GM12878 (cell line): ENCODE measurements at regions not wholly inside any gene's neighbourhood (a gene's known extent, or its start where the extent isn't known, plus 50 kb on each side); places are given as distances from the start of the nearest gene placed in this dataset.

Experiments
- ATAC-seq: fragments of 200-7000 bp; cut with Tn5 transposase; 3 replicates; pipeline ENCODE4 v1.9.1; 2020; ENCODE audit warnings: mild to moderate bottlenecking, moderate library complexity
- BruUV-seq: library from RNA; stranded (reverse); fragments of 400-500 nt; replicated peaks from 2 replicates; lab custom pipeline; 2021; lab: Mats Ljungman, UMichigan
- CTCF ChIA-PET: fragments of 300-600 bp; sonication (Branson Sonifier 250); formaldehyde crosslinking; extraction: SDS; loops from one replicate; lab custom pipeline; 2021; ENCODE audit warnings: inconsistent platforms; lab: Yijun Ruan, JAX
- POLR2A ChIA-PET: fragments of 350-600 bp; formaldehyde crosslinking; extraction: SDS; loops from one replicate; lab custom pipeline; 2021; ENCODE audit warnings: inconsistent platforms; lab: Charles Lee
- RAD21 ChIA-PET: fragments of 300-600 bp; sonication (Branson Sonifier 250); formaldehyde crosslinking; loops from one replicate; lab custom pipeline; 2023; ENCODE audit warnings: antibody characterized with exemption; ENCODE audit not compliant: unreplicated experiment; lab: Charles Lee
- SMC1A ChIA-PET: fragments of 300-600 bp; sonication (Branson Sonifier 250); formaldehyde crosslinking; loops from one replicate; lab custom pipeline; 2023; ENCODE audit not compliant: unreplicated experiment, uncharacterized antibody; lab: Charles Lee
- DNase-seq: peaks from one replicate; pipeline ENCODE4 v3.0.0-alpha.2; 2011; ENCODE audit warnings: low read depth, low spot score
- FAIRE-seq: peaks from 3 replicates; lab custom pipeline; 2011; peaks lifted over from hg19 to GRCh38; lab: Jason Lieb, UNC
- H2AFZ ChIP-seq: 2 replicates; pipeline ENCODE4 v1.6.0; 2011; ENCODE audit warnings: low read depth, low read length, control low read depth; ENCODE audit not compliant: control insufficient read depth
- H3K27ac ChIP-seq: 2 replicates; pipeline ENCODE4 v1.5.1; 2011; ENCODE audit warnings: control low read depth; ENCODE audit not compliant: control insufficient read depth, insufficient read depth
- H3K27me3 ChIP-seq, 2 experiments: replicated peaks in 1 of 2; 2 replicates each; pipeline versions ENCODE4 v1.6.0 to v1.6.1; 2011; ENCODE audit warnings: low read length in 1 of 2; ENCODE audit not compliant: control insufficient read depth in 2 of 2, insufficient read depth in 2 of 2
- H3K36me3 ChIP-seq, 2 experiments: 2 replicates each; pipeline ENCODE4 v1.5.1; 2011; ENCODE audit warnings: low read length in 1 of 2; ENCODE audit not compliant: control insufficient read depth in 2 of 2, insufficient read depth in 2 of 2
- H3K4me1 ChIP-seq: 2 replicates; pipeline ENCODE4 v1.6.1; 2011; ENCODE audit warnings: mild to moderate bottlenecking, low read length, moderate library complexity, mixed read lengths; ENCODE audit not compliant: control insufficient read depth, insufficient read depth
- H3K4me2 ChIP-seq: 2 replicates; pipeline ENCODE4 v1.6.0; 2011; ENCODE audit warnings: control low read depth; ENCODE audit not compliant: control insufficient read depth, insufficient read depth
- H3K4me3 ChIP-seq: fragments of 200-600 bp; sonication (generic); 2 replicates; pipeline ENCODE4 v1.5.1; 2016
- H3K79me2 ChIP-seq: 2 replicates; pipeline ENCODE4 v1.6.0; 2011; ENCODE audit warnings: low read length; ENCODE audit not compliant: control insufficient read depth, insufficient read depth
- H3K9ac ChIP-seq: 2 replicates; pipeline ENCODE4 v1.8.0; 2011; ENCODE audit warnings: low read length, control low read depth, mixed read lengths; ENCODE audit not compliant: control insufficient read depth, insufficient read depth
- H3K9me3 ChIP-seq: replicated peaks from 3 replicates; pipeline ENCODE4 v1.5.1; 2011; ENCODE audit warnings: mild to moderate bottlenecking, low read length; ENCODE audit not compliant: control insufficient read depth, insufficient read depth
- H4K20me1 ChIP-seq: 2 replicates; pipeline ENCODE4 v1.6.0; 2011; ENCODE audit not compliant: control insufficient read depth, insufficient read depth
- CHD1 ChIP-seq: IDR thresholded peaks from 2 replicates; pipeline ENCODE4 v1.6.1; 2012; ENCODE audit warnings: low read depth, low read length, improper control_type of control experiment
- CREB1 ChIP-seq: IDR thresholded peaks from 2 replicates; pipeline ENCODE4 v1.6.1; 2012; ENCODE audit warnings: low read depth, mild to moderate bottlenecking, inconsistent platforms
- HDAC6 ChIP-seq: fragments of 200-600 bp; sonication (generic); IDR thresholded peaks from one replicate; pipeline ENCODE4 v1.8.0; 2017; ENCODE audit warnings: antibody characterized with exemption; ENCODE audit not compliant: unreplicated experiment
- KAT2A ChIP-seq: conservative IDR thresholded peaks from 2 replicates; pipeline ENCODE4 v1.6.1; 2011; ENCODE audit warnings: low read depth, low read length; ENCODE audit not compliant: control insufficient read depth
- RAD21 ChIP-seq: IDR thresholded peaks from 2 replicates; pipeline ENCODE4 v1.6.1; 2011; ENCODE audit warnings: mild to moderate bottlenecking, low read depth, low read length, moderate library complexity; ENCODE audit not compliant: insufficient read depth
- RCOR1 ChIP-seq: conservative IDR thresholded peaks from 2 replicates; pipeline ENCODE4 v1.6.1; 2012; ENCODE audit warnings: low read depth, low read length, improper control_type of control experiment
- SIX5 ChIP-seq: IDR thresholded peaks from 2 replicates; pipeline ENCODE4 v1.6.1; 2011; ENCODE audit warnings: mild to moderate bottlenecking, low read depth, low read length, moderate library complexity; ENCODE audit not compliant: severe bottlenecking
- SUZ12 ChIP-seq: fragments of 200-600 bp; sonication (generic); IDR thresholded peaks from one replicate; pipeline ENCODE4 v1.6.1; 2018; ENCODE audit warnings: antibody characterized with exemption, mild to moderate bottlenecking; ENCODE audit not compliant: unreplicated experiment
- YY1 ChIP-seq: IDR thresholded peaks from 2 replicates; pipeline ENCODE4 v1.6.1; 2011; ENCODE audit warnings: low read depth, mild to moderate bottlenecking, low read length
- ZNF217 ChIP-seq: fragments of 450-650 bp; IDR thresholded peaks from 2 replicates; pipeline ENCODE4 v1.6.1; 2017; ENCODE audit warnings: antibody characterized with exemption, mild to moderate bottlenecking
- ZNF384 ChIP-seq: IDR thresholded peaks from 2 replicates; pipeline ENCODE4 v1.6.1; 2012; ENCODE audit warnings: low read depth, mild to moderate bottlenecking, low read length, improper control_type of control experiment, borderline replicate concordance
- WGBS: methylation state at CpG from one replicate; pipeline ENCODE4 v1.1.6; 2016; ENCODE audit warnings: low lambda C conversion rate; ENCODE audit not compliant: insufficient replicate concordance, insufficient coverage; ENCODE audit errors: missing lambda C conversion rate; 5-methylcytosine and 5-hydroxymethylcytosine counted together
- in situ Hi-C: fragments of 300-500 bp; cut with MboI; formaldehyde crosslinking; loops from 9 replicates; pipeline ENCODE4 v1.14.3; 2018; ENCODE audit warnings: mixed read lengths
- intact Hi-C: fragments of 100-400 bp; cut with micrococcal nuclease; formaldehyde crosslinking; loops from one replicate; pipeline ENCODE4 v1.14.2; 2022; ENCODE audit not compliant: unreplicated experiment
- TF ChIP-seq, protein P1 (sequence below): IDR thresholded peaks from 2 replicates; pipeline ENCODE4 v1.6.1; 2012; ENCODE audit warnings: low read depth, low read length, improper control_type of control experiment
- TF ChIP-seq, protein P2 (sequence below): fragments of 450-650 bp; IDR thresholded peaks from 2 replicates; pipeline ENCODE4 v1.6.1; 2017; ENCODE audit warnings: mild to moderate bottlenecking
- TF ChIP-seq, protein P3 (sequence below): fragments of 450-650 bp; IDR thresholded peaks from 2 replicates; pipeline ENCODE4 v1.6.1; 2017; ENCODE audit warnings: mild to moderate bottlenecking, moderate library complexity
- TF ChIP-seq, protein P4 (sequence below): fragments of 450-650 bp; conservative IDR thresholded peaks from 2 replicates; pipeline ENCODE4 v1.6.1; 2017; ENCODE audit warnings: mild to moderate bottlenecking, moderate library complexity

DNA sequence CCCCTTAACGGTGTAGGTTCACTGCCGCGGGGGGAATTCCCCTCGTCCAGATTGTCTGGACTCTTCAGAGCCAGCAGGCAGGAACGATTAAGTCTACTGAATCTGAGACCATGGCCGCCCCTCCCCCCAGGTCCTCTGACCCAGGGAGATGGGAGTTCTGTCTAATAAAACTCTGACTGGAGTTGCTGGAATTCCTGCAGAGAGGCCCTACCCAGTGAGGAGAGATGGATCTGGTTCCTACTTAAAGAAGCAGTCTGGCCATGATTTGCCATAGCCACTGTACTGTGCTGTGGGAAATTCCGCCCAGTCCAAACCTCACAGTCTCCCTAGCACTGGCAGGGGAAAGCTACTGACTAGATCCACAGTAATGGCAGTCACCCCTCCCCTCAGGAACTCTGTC, 237.7 kb upstream of the RASA1 start:
- in situ Hi-C loops = no loop called here
- POLR2A ChIA-PET = no interaction called here
- WGBS = 66% methylated on average over 7 of the region's 7 CpGs
- RAD21 ChIA-PET = no interaction called here
- H3K27me3 ChIP-seq = no peaks in the 10 kb centered on the region
- no peak overlapping the region for H3K4me3 ChIP-seq
- no peak overlapping the region for H3K4me2 ChIP-seq
- no peaks in the 10 kb centered on the region for H3K9me3 ChIP-seq
- intact Hi-C loops = no loop called here
- H4K20me1 ChIP-seq = no peaks in the 10 kb centered on the region
- H2AFZ ChIP-seq = no peak overlapping the region
- FAIRE-seq (no peak), ATAC-seq (no peak), DNase-seq (no peak)
- no peaks in the 10 kb centered on the region for H3K4me1 ChIP-seq
- no peak overlapping the region for H3K27ac ChIP-seq
- CTCF ChIA-PET = interaction anchor here (1.3 kb wide), 1 partner anchor 17 kb away, joined by 4 read pairs; no protein-coding TSS in a partner anchor
- BruUV-seq = no TSS peak
- SMC1A ChIA-PET = interaction anchor here (0.6 kb wide), 1 partner anchor 116 kb away, joined by 3 read pairs; no protein-coding TSS in a partner anchor
- no peak overlapping the region for H3K9ac ChIP-seq
- no peaks in the 10 kb centered on the region for H3K36me3 ChIP-seq
- H3K79me2 ChIP-seq = no peaks in the 10 kb centered on the region
- TF ChIP-seq RCOR1 (no peak), YY1 (no peak), ZNF384 (no peak), HDAC6 (no peak), RAD21 (no peak), SUZ12 (no peak), CREB1 (no peak), KAT2A (no peak), CHD1 (no peak), ZNF217 (no peak), SIX5 (no peak)
- TF ChIP-seq, protein P1, sequence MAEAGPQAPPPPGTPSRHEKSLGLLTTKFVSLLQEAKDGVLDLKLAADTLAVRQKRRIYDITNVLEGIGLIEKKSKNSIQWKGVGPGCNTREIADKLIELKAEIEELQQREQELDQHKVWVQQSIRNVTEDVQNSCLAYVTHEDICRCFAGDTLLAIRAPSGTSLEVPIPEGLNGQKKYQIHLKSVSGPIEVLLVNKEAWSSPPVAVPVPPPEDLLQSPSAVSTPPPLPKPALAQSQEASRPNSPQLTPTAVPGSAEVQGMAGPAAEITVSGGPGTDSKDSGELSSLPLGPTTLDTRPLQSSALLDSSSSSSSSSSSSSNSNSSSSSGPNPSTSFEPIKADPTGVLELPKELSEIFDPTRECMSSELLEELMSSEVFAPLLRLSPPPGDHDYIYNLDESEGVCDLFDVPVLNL = no peak
- TF ChIP-seq, protein P2, sequence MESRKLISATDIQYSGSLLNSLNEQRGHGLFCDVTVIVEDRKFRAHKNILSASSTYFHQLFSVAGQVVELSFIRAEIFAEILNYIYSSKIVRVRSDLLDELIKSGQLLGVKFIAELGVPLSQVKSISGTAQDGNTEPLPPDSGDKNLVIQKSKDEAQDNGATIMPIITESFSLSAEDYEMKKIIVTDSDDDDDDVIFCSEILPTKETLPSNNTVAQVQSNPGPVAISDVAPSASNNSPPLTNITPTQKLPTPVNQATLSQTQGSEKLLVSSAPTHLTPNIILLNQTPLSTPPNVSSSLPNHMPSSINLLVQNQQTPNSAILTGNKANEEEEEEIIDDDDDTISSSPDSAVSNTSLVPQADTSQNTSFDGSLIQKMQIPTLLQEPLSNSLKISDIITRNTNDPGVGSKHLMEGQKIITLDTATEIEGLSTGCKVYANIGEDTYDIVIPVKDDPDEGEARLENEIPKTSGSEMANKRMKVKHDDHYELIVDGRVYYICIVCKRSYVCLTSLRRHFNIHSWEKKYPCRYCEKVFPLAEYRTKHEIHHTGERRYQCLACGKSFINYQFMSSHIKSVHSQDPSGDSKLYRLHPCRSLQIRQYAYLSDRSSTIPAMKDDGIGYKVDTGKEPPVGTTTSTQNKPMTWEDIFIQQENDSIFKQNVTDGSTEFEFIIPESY = no peak
- TF ChIP-seq, protein P3, sequence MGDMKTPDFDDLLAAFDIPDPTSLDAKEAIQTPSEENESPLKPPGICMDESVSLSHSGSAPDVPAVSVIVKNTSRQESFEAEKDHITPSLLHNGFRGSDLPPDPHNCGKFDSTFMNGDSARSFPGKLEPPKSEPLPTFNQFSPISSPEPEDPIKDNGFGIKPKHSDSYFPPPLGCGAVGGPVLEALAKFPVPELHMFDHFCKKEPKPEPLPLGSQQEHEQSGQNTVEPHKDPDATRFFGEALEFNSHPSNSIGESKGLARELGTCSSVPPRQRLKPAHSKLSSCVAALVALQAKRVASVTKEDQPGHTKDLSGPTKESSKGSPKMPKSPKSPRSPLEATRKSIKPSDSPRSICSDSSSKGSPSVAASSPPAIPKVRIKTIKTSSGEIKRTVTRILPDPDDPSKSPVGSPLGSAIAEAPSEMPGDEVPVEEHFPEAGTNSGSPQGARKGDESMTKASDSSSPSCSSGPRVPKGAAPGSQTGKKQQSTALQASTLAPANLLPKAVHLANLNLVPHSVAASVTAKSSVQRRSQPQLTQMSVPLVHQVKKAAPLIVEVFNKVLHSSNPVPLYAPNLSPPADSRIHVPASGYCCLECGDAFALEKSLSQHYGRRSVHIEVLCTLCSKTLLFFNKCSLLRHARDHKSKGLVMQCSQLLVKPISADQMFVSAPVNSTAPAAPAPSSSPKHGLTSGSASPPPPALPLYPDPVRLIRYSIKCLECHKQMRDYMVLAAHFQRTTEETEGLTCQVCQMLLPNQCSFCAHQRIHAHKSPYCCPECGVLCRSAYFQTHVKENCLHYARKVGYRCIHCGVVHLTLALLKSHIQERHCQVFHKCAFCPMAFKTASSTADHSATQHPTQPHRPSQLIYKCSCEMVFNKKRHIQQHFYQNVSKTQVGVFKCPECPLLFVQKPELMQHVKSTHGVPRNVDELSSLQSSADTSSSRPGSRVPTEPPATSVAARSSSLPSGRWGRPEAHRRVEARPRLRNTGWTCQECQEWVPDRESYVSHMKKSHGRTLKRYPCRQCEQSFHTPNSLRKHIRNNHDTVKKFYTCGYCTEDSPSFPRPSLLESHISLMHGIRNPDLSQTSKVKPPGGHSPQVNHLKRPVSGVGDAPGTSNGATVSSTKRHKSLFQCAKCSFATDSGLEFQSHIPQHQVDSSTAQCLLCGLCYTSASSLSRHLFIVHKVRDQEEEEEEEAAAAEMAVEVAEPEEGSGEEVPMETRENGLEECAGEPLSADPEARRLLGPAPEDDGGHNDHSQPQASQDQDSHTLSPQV = no peak
- TF ChIP-seq, protein P4, sequence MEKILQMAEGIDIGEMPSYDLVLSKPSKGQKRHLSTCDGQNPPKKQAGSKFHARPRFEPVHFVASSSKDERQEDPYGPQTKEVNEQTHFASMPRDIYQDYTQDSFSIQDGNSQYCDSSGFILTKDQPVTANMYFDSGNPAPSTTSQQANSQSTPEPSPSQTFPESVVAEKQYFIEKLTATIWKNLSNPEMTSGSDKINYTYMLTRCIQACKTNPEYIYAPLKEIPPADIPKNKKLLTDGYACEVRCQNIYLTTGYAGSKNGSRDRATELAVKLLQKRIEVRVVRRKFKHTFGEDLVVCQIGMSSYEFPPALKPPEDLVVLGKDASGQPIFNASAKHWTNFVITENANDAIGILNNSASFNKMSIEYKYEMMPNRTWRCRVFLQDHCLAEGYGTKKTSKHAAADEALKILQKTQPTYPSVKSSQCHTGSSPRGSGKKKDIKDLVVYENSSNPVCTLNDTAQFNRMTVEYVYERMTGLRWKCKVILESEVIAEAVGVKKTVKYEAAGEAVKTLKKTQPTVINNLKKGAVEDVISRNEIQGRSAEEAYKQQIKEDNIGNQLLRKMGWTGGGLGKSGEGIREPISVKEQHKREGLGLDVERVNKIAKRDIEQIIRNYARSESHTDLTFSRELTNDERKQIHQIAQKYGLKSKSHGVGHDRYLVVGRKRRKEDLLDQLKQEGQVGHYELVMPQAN = no peak
